ENCODE measurements at regions not wholly inside any gene's neighbourhood (a gene's known extent, or its start where the extent isn't known, plus 50 kb on each side); places are given as distances from the start of the nearest gene placed in this dataset.

GRCh38 chr9:1647776-1648175, 367.4 kb upstream of the SMARCA2 start:
- no peaks in the 10 kb centered on the region for H3K9me1 ChIP-seq (replicated peaks; ENCODE audit: control insufficient read depth, extremely low read depth, insufficient read depth, low read length)
- FAIRE-seq = no peak
- H3K27me3 ChIP-seq (ENCODE audit: control insufficient read depth in 2 of 2, insufficient read depth in 2 of 2, low read length in 2 of 2) = no peaks in the 10 kb centered on the region
- H4K20me1 ChIP-seq (replicated peaks; ENCODE audit: control insufficient read depth, extremely low read depth, insufficient read depth, low read length) = no peaks in the 10 kb centered on the region
- no peaks in the 10 kb centered on the region for H3K4me1 ChIP-seq (ENCODE audit: control insufficient read depth, extremely low read depth, insufficient read depth, low read length)
- dilution Hi-C loops (cut with MboI; ENCODE audit: extremely low pct_ligation_motif_present, low sequenced_read_pairs) = no loop called here
- intact Hi-C loops (cut with micrococcal nuclease) = no loop called here
- H3K36me3 ChIP-seq (ENCODE audit: control insufficient read depth in 2 of 2, extremely low read depth in 1 of 2, insufficient read depth in 2 of 2, low read length in 2 of 2) = no peaks in the 10 kb centered on the region
- no peak overlapping the region for H3K9ac ChIP-seq (replicated peaks; ENCODE audit: extremely low read depth, insufficient read depth, low read length)
- H3K4me3 ChIP-seq (replicated peaks in 1 of 3; ENCODE audit: insufficient read depth in 1 of 3, low read depth in 1 of 3, low read length in 3 of 3) = no peak overlapping the region
- H3K4me2 ChIP-seq (ENCODE audit: insufficient read depth, low read length) = no peak overlapping the region
- H2AFZ ChIP-seq (ENCODE audit: low read depth, low read length) = no peak overlapping the region
- no peak for DNase-seq (ENCODE audit: low read depth, low spot score)
- no peak overlapping the region for H3K27ac ChIP-seq (ENCODE audit: insufficient read depth, low read depth, low read length)
- H3K9me3 ChIP-seq (replicated peaks; ENCODE audit: control insufficient read depth, insufficient read depth, low read length) = peaks cover 2% of the 10 kb centered on the region
- no peak for TF ChIP-seq FOS (IDR thresholded peaks at IDR 0.05; ENCODE audit: borderline replicate concordance, insufficient read depth, low read length)
- no peak for TF ChIP-seq CTCF (IDR thresholded peaks at IDR 0.05; ENCODE audit: extremely low read depth in 1 of 2, insufficient read depth in 1 of 2, low read depth in 1 of 2, low read length in 2 of 2)
- CTCF ChIA-PET = no interaction called here
- H3K79me2 ChIP-seq (ENCODE audit: control insufficient read depth, insufficient read depth, low read length) = no peaks in the 10 kb centered on the region
- BruUV-seq (replicated peaks) = no TSS peak
- POLR2A ChIA-PET = no interaction called here

GRCh38 chr9:1653282-1653681, 361.9 kb upstream of the SMARCA2 start:
- BruUV-seq (replicated peaks) = no TSS peak
- H3K4me1 ChIP-seq (ENCODE audit: control insufficient read depth, extremely low read depth, insufficient read depth, low read length) = no peaks in the 10 kb centered on the region
- no peak overlapping the region for H3K9ac ChIP-seq (replicated peaks; ENCODE audit: extremely low read depth, insufficient read depth, low read length)
- H3K4me2 ChIP-seq (ENCODE audit: insufficient read depth, low read length) = no peak overlapping the region
- TF ChIP-seq POLR2A (IDR thresholded peaks at IDR 0.05; ENCODE audit: low read depth, low read length) = no peak
- TF ChIP-seq FOS (IDR thresholded peaks at IDR 0.05; ENCODE audit: borderline replicate concordance, insufficient read depth, low read length) = no peak
- no peak for TF ChIP-seq MYC (IDR thresholded peaks at IDR 0.05; ENCODE audit: low read depth, low read length)
- no peak for TF ChIP-seq MAX (IDR thresholded peaks at IDR 0.05; ENCODE audit: insufficient read depth, insufficient read length)
- TF ChIP-seq GATA2 (IDR thresholded peaks at IDR 0.05; ENCODE audit: insufficient read depth, insufficient read length, low read depth, low read length) = no peak
- no peak for TF ChIP-seq CTCF (IDR thresholded peaks at IDR 0.05; ENCODE audit: extremely low read depth in 1 of 2, insufficient read depth in 1 of 2, low read depth in 1 of 2, low read length in 2 of 2)
- TF ChIP-seq EZH2 (IDR thresholded peaks at IDR 0.05; ENCODE audit: borderline replicate concordance, low read depth, low read length, severe bottlenecking) = no peak
- TF ChIP-seq POLR2AphosphoS5 (IDR thresholded peaks at IDR 0.05; ENCODE audit: insufficient read depth, low read depth, low read length) = no peak
- no peak for TF ChIP-seq JUN (IDR thresholded peaks at IDR 0.05; ENCODE audit: borderline replicate concordance, insufficient read depth, insufficient read length, low read depth)
- peaks cover 2% of the 10 kb centered on the region for H3K9me3 ChIP-seq (replicated peaks; ENCODE audit: control insufficient read depth, insufficient read depth, low read length)
- ChIA-PET CTCF (no interaction called here), POLR2A (no interaction called here)
- DNase-seq (ENCODE audit: low read depth, low spot score) = no peak
- FAIRE-seq = no peak
- H4K20me1 ChIP-seq (replicated peaks; ENCODE audit: control insufficient read depth, extremely low read depth, insufficient read depth, low read length) = no peaks in the 10 kb centered on the region
- intact Hi-C loops (cut with micrococcal nuclease) (no loop called here), dilution Hi-C loops (cut with MboI; ENCODE audit: extremely low pct_ligation_motif_present, low sequenced_read_pairs) (no loop called here)
- no peak overlapping the region for H3K4me3 ChIP-seq (replicated peaks in 1 of 3; ENCODE audit: insufficient read depth in 1 of 3, low read depth in 1 of 3, low read length in 3 of 3)
- no peaks in the 10 kb centered on the region for H3K36me3 ChIP-seq (ENCODE audit: control insufficient read depth in 2 of 2, extremely low read depth in 1 of 2, insufficient read depth in 2 of 2, low read length in 2 of 2)
- H3K9me1 ChIP-seq (replicated peaks; ENCODE audit: control insufficient read depth, extremely low read depth, insufficient read depth, low read length) = no peaks in the 10 kb centered on the region
- H3K27ac ChIP-seq (ENCODE audit: insufficient read depth, low read depth, low read length) = no peak overlapping the region
- H3K27me3 ChIP-seq (ENCODE audit: control insufficient read depth in 2 of 2, insufficient read depth in 2 of 2, low read length in 2 of 2) = no peaks in the 10 kb centered on the region
- H3K79me2 ChIP-seq (ENCODE audit: control insufficient read depth, insufficient read depth, low read length) = no peaks in the 10 kb centered on the region
- no peak overlapping the region for H2AFZ ChIP-seq (ENCODE audit: low read depth, low read length)

Measured in endothelial cell of umbilical vein (primary cell).